GM23248 (cell line): ENCODE measurements at regions not wholly inside any gene's neighbourhood (a gene's known extent, or its start where the extent isn't known, plus 50 kb on each side); places are given as distances from the start of the nearest gene placed in this dataset.

Source experiments
- EZH2 ChIP-seq: fragments of 200-600 bp; sonication (generic); IDR thresholded peaks from 2 replicates; pipeline ENCODE4 v1.6.1; 2018; ENCODE audit warnings: antibody characterized with exemption, mild to moderate bottlenecking; ENCODE audit not compliant: insufficient read depth, poor library complexity, severe bottlenecking
- EZH2phosphoT487 ChIP-seq: fragments of 200-600 bp; sonication (generic); IDR thresholded peaks from 2 replicates; pipeline ENCODE4 v1.6.1; 2018; ENCODE audit warnings: antibody characterized with exemption, moderate library complexity, mild to moderate bottlenecking, low read depth; ENCODE audit not compliant: insufficient read depth

GRCh38 chr6:2403546-2403945 lies 158.1 kb upstream of the GMDS start:
- TF ChIP-seq EZH2 (no peak), EZH2phosphoT487 (no peak)
